ENCODE measurements at regions not wholly inside any gene's neighbourhood (a gene's known extent, or its start where the extent isn't known, plus 50 kb on each side); places are given as distances from the start of the nearest gene placed in this dataset.
A peak's percentile ranks its signal among the peaks of the same experiment; 100 is the strongest.

DNA sequence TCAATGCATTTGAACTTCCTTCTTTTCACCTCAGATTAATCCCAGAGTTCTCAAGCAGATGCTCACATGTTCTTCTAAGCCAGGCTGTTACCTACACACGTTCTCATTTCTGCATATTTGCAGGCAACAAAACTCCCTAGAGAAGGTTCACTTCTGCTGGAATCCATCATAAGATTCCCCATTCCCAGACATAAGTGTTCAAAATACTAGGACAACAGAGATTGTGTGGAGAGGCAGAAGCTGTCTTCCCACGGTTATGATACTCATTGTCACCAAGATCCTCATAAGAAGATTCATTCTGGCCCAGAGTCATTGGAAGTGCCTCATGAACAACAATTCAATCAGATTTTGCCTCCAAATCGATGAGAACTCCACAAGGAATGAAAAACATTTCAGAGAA is 931.6 kb upstream of the MIR17HG start:
- Mint-ChIP-seq H3K4me3 (no peak overlapping the region), H3K36me3 (no peaks in the 10 kb centered on the region), H3K4me1 (no peaks in the 10 kb centered on the region), H3K27ac (no peak overlapping the region), H3K9me3 (peaks cover 7% of the 10 kb centered on the region)
- ATAC-seq (no peak), DNase-seq (ENCODE audit: low spot score in 2 of 2) (no peak)

DNA sequence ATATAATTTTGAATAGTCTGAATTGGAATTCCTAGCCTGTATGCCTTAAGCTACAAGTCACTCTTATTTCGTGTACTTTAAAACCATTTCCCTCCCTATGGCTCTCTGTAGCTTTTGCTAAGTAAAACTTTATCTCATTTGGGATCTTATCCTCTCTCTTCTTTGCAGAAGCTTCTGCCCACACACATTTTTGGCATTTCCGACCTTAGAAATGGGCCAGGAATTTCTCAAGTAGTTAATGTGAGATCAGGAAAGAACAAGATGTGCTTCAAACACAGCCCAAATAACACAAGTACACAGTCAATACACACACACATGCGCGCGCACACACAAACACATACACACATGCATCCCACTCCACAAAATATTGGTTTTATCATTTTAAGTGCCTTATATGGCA is 931.0 kb upstream of the MIR17HG start:
- Mint-ChIP-seq H3K36me3 (no peaks in the 10 kb centered on the region), H3K27ac (no peak overlapping the region), H3K9me3 (peaks cover 7% of the 10 kb centered on the region), H3K4me3 (no peak overlapping the region), H3K4me1 (no peaks in the 10 kb centered on the region)
- ATAC-seq (no peak), DNase-seq (ENCODE audit: low spot score in 2 of 2) (no peak)

DNA sequence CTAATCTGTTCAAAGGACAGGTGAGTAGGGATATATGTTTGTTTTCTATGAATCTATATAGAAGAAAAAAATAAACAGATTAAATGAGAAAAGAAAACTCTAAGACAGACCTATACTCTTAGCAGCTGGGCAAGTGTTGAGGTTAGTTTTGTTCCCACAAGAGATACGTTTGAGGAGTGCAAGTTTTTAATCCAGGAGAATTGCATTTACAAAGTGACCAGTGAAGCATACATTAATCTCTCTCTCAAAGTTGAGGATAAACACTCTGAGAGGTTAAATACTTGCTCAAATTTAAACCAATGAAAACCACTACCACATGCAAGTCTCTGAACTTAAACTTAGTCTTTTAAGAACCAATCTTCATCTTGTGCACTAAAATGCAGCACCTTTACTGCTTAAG is 930.5 kb upstream of the MIR17HG start:
- ATAC-seq, result no peak

DNA sequence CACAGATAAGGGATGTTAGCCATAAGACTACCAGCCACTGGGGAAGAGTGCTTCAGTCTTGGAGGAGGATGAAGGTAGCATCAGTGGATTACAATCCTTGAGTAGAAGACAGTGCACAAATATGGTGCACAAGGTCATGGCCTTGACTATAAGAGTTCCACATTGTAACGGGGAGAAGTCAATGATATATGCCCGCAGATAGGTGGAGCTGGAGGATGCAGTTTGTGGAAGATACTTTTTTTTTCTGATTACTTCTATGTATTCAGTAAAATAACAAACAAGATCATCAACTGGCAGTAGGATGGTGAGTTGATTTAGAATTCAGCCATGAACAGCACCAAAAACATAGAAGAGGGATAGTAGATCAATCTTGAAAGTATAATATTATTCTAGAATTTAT is 926.8 kb upstream of the MIR17HG start:
- DNase-seq (ENCODE audit: low spot score in 2 of 2) (no peak), ATAC-seq (no peak)
- Mint-ChIP-seq H3K36me3 (no peaks in the 10 kb centered on the region), H3K27ac (no peak overlapping the region), H3K4me3 (no peak overlapping the region), H3K4me1 (no peaks in the 10 kb centered on the region), H3K9me3 (peaks cover 15% of the 10 kb centered on the region)

More for the DNA sequence above, 930.5 kb upstream of the MIR17HG start:
- no peaks in the 10 kb centered on the region for H3K36me3 Mint-ChIP-seq
- no peak overlapping the region for H3K4me3 Mint-ChIP-seq
- H3K4me1 Mint-ChIP-seq, result no peaks in the 10 kb centered on the region
- peaks cover 7% of the 10 kb centered on the region for H3K9me3 Mint-ChIP-seq
- no peak overlapping the region for H3K27ac Mint-ChIP-seq
- DNase-seq (ENCODE audit: low spot score in 2 of 2), result no peak

DNA sequence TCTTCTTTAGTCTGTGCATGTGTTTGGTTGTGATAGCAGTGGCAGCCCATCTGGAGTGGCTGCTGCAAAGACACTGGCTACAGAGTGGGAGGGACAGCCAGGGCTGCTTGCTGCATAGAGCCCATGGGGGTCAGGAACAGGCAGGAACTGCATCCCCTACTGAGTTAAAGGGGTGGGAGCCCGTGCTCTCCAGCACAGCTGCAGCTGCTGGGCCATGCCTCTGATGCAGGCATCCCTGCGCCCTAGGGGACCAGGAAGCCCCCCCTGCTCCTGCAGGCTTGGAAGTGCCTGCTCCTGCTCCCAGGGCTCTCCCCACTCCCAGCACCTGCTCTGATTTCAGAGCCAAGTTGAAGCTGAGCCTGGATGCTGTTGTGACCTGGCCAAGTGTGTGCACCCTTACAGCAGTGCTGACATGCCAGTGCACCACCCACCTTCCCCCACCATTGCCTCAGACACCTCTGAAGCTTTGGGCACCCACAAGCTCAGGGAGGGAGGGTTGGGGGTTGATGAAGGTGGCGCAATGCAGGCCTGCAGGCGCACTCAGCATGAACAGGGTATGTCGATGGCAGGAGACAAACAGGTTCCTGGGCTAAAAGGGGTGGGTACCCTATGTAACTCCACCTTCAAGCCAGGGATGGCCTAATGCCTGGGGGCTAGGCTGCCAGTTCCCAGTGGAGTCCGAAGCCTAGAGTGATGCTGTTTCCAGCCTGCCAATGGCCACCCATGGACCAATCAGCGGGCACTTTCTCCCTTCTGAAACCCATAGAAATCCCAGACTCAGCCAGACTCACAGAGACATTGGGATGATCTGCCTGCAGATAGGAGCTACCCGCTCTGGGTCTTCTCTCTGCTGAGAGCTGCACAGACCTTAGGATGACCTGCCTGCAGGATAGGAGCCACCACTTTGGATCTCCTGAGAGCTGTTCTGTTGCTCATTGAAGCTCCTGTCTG is 919.9 kb upstream of the MIR17HG start:
- no peak overlapping the region for H3K27ac Mint-ChIP-seq
- no peaks in the 10 kb centered on the region for H3K36me3 Mint-ChIP-seq
- peak; percentile 31 for ATAC-seq
- H3K4me3 Mint-ChIP-seq, result no peak overlapping the region
- no peaks in the 10 kb centered on the region for H3K4me1 Mint-ChIP-seq
- peaks cover 18% of the 10 kb centered on the region for H3K9me3 Mint-ChIP-seq
- DNase-seq (ENCODE audit: low spot score in 2 of 2), result no peak

- no peak overlapping the region for H3K4me3 Mint-ChIP-seq
- H3K4me1 Mint-ChIP-seq, result no peaks in the 10 kb centered on the region
- no peak overlapping the region for H3K27ac Mint-ChIP-seq
- H3K9me3 Mint-ChIP-seq, result peaks cover 18% of the 10 kb centered on the region
- no peaks in the 10 kb centered on the region for H3K36me3 Mint-ChIP-seq
- no peak for DNase-seq (ENCODE audit: low spot score in 2 of 2)
- peak; percentile 28 for ATAC-seq
Measured at GRCh38 chr13:90428522-90429210, 918.8 kb upstream of the MIR17HG start.

- peaks cover 20% of the 10 kb centered on the region for H3K9me3 Mint-ChIP-seq
- ATAC-seq, result no peak
- no peak overlapping the region for H3K27ac Mint-ChIP-seq
- no peaks in the 10 kb centered on the region for H3K4me1 Mint-ChIP-seq
- H3K4me3 Mint-ChIP-seq, result no peak overlapping the region
- no peaks in the 10 kb centered on the region for H3K36me3 Mint-ChIP-seq
- DNase-seq (ENCODE audit: low spot score in 2 of 2), result no peak
Measured at GRCh38 chr13:90430127-90430526, 917.4 kb upstream of the MIR17HG start.

DNA sequence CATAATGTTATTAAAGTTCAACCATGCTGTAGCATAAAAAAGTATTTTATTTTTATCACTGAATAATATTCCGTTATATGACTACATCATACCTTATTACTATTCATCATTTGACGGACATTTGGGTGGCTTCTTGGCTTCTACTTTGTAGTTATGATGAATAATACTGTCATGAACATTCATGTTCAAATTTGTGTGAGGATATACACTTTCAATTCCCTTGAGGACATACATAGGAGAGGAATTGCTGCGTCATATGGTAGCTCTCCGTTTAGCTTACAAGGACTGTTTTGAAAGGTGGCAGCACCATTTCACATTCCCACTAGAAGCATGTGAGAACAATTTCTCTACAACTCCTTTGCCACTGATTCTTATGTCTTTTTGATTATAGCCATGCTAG is 910.8 kb upstream of the MIR17HG start:
- Mint-ChIP-seq H3K36me3 (no peaks in the 10 kb centered on the region), H3K9me3 (peaks cover 19% of the 10 kb centered on the region), H3K4me1 (no peaks in the 10 kb centered on the region), H3K27ac (no peak overlapping the region), H3K4me3 (no peak overlapping the region)
- ATAC-seq, result no peak
- DNase-seq (ENCODE audit: low spot score in 2 of 2), result no peak

- no peak for DNase-seq (ENCODE audit: low spot score in 2 of 2)
- Mint-ChIP-seq H3K9me3 (peaks cover 17% of the 10 kb centered on the region), H3K27ac (no peak overlapping the region), H3K4me1 (no peaks in the 10 kb centered on the region), H3K4me3 (no peak overlapping the region), H3K36me3 (no peaks in the 10 kb centered on the region)
- no peak for ATAC-seq
Measured at GRCh38 chr13:90438576-90438975, 908.9 kb upstream of the MIR17HG start.

GRCh38 chr13:90443268-90443667 is 904.2 kb upstream of the MIR17HG start:
- H3K4me1 Mint-ChIP-seq, result no peaks in the 10 kb centered on the region
- ATAC-seq, result no peak
- H3K36me3 Mint-ChIP-seq, result no peaks in the 10 kb centered on the region
- no peak overlapping the region for H3K27ac Mint-ChIP-seq
- H3K9me3 Mint-ChIP-seq, result peaks cover 12% of the 10 kb centered on the region
- H3K4me3 Mint-ChIP-seq, result no peak overlapping the region
- no peak for DNase-seq (ENCODE audit: low spot score in 2 of 2)

DNA sequence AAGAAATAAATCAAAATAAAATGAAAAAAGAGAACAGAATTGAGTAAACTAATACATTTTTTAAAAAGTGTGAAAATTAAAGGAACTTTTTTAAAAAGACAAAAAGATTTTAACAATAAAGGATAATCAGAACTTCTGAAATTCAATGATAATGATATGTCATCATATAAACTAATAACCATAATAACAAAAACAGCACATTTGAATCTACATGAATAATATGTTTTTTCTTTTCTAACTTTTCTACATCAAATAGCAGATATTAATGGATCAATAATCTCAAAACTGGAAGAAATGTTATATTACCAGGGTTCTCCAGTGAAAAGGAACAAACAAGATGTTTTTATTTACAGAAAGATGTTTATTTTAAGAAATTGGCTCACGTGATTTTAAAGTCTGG is 903.3 kb upstream of the MIR17HG start:
- H3K27ac Mint-ChIP-seq, result no peak overlapping the region
- DNase-seq (ENCODE audit: low spot score in 2 of 2) (no peak), ATAC-seq (no peak)
- H3K4me3 Mint-ChIP-seq, result no peak overlapping the region
- H3K4me1 Mint-ChIP-seq, result no peaks in the 10 kb centered on the region
- peaks cover 13% of the 10 kb centered on the region for H3K9me3 Mint-ChIP-seq
- no peaks in the 10 kb centered on the region for H3K36me3 Mint-ChIP-seq

- no peak overlapping the region for H3K27ac Mint-ChIP-seq
- peaks cover 17% of the 10 kb centered on the region for H3K9me3 Mint-ChIP-seq
- no peaks in the 10 kb centered on the region for H3K4me1 Mint-ChIP-seq
- ATAC-seq (no peak), DNase-seq (ENCODE audit: low spot score in 2 of 2) (no peak)
- H3K4me3 Mint-ChIP-seq, result no peak overlapping the region
- H3K36me3 Mint-ChIP-seq, result no peaks in the 10 kb centered on the region
Measured at GRCh38 chr13:90445179-90445578, 902.3 kb upstream of the MIR17HG start.

DNA sequence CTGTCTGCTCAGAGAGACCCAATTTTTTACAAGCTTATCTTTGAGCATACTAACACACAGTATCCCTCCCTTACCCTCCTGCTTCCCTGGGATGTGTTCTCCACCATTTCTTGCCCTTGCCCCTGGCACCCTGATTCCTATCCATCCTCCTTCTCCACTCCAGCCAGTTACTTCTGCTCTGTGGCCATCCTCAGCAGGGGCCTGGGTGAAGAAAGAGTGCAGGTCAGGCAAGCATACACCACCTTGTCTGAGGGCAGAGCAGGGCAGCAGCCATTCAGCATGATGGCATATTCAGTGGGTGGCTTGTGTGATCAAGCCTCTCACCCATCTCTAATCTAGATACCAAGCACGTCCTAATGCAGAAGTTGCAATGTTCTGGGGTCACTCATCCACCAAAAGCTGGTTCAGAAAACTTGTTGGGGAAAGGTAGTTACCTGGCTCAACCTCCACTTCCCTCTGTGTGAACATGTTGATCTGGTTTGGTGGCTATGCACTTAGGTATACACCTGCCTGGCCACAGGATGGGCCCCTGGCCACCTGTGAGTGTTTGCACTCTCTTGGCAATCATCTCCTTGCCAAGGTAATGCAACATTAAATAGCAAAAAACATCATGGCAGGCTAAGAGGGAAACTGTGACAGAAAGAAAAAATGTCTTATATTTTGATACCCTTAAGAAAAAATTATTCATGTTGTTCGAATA is 900.3 kb upstream of the MIR17HG start:
- no peak overlapping the region for H3K27ac Mint-ChIP-seq
- peaks cover 17% of the 10 kb centered on the region for H3K9me3 Mint-ChIP-seq
- peak; percentile 32 for ATAC-seq
- no peak for DNase-seq (ENCODE audit: low spot score in 2 of 2)
- H3K36me3 Mint-ChIP-seq, result no peaks in the 10 kb centered on the region
- no peaks in the 10 kb centered on the region for H3K4me1 Mint-ChIP-seq
- no peak overlapping the region for H3K4me3 Mint-ChIP-seq

DNA sequence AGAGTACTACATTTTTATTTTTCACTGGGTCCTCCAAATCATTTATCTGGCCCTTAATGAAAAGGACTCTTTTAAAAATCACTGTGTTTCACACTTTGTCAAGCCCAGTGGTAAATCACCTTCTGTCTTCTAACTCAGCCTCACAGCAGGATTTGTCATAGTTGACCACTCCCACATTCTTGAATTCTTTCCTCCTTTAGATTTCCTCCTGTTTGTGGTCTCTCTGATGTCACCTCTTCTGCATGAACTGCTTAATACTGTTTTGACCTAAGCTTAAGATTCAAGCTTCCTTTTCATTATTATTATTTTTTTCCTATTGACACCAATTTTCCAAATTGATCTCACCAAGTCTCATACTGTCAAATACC is 899.8 kb upstream of the MIR17HG start:
- Mint-ChIP-seq H3K36me3 (no peaks in the 10 kb centered on the region), H3K9me3 (peaks cover 17% of the 10 kb centered on the region), H3K4me3 (no peak overlapping the region), H3K27ac (no peak overlapping the region), H3K4me1 (no peaks in the 10 kb centered on the region)
- no peak for ATAC-seq
- no peak for DNase-seq (ENCODE audit: low spot score in 2 of 2)

DNA sequence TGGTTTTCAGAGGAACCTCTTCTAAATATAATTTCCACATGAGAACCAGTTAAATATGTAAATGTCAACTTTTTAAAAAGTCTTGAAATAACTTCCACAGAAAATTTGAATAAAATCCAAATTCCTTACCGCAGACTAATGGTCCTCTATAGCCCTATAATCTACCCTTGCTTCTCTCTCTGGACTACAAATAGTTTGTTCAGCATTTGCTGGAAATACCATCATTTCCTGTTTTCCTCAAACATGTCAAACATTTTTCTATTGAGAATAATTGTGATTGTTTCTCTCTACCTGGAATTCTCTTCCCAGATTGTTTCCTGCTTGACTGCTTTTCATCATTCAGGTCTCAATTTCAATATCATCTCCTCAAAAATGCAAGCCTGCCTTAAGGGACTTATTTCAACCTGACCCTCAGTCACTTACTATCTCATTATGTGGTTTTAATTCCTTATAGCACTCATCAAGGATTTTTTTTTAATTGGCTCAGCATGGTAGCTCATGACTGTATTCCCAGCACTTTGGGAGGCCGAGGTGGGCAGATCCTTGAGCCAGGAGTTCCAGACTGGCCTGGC is 898.9 kb upstream of the MIR17HG start:
- H3K4me3 Mint-ChIP-seq, result no peak overlapping the region
- peaks cover 17% of the 10 kb centered on the region for H3K9me3 Mint-ChIP-seq
- H3K27ac Mint-ChIP-seq, result no peak overlapping the region
- DNase-seq (ENCODE audit: low spot score in 2 of 2), result no peak
- H3K4me1 Mint-ChIP-seq, result no peaks in the 10 kb centered on the region
- no peak for ATAC-seq
- no peaks in the 10 kb centered on the region for H3K36me3 Mint-ChIP-seq
